ENCODE measurements at regions not wholly inside any gene's neighbourhood (a gene's known extent, or its start where the extent isn't known, plus 50 kb on each side); places are given as distances from the start of the nearest gene placed in this dataset.

GRCh38 chr10:105986486-105986885 is 1178.0 kb downstream of the SORCS1 start:
- no peak for DNase-seq (ENCODE audit: insufficient read length, low spot score)
- TF ChIP-seq CTCF (IDR thresholded peaks at IDR 0.05; ENCODE audit: insufficient read depth, missing control alignments): no peak
- FAIRE-seq: no peak

- no peak for FAIRE-seq
- no peak for DNase-seq (ENCODE audit: insufficient read length, low spot score)
- no peak for TF ChIP-seq CTCF (IDR thresholded peaks at IDR 0.05; ENCODE audit: insufficient read depth, missing control alignments)
Observed at GRCh38 chr10:105982735-105983134, 1181.8 kb downstream of the SORCS1 start.

GRCh38 chr10:105981679-105982078 is 1182.8 kb downstream of the SORCS1 start:
- FAIRE-seq: no peak
- no peak for TF ChIP-seq CTCF (IDR thresholded peaks at IDR 0.05; ENCODE audit: insufficient read depth, missing control alignments)
- no peak for DNase-seq (ENCODE audit: insufficient read length, low spot score)

- DNase-seq (ENCODE audit: insufficient read length, low spot score) (no peak), FAIRE-seq (no peak)
- peak; percentile 62 for TF ChIP-seq CTCF (IDR thresholded peaks at IDR 0.05; ENCODE audit: insufficient read depth, missing control alignments)
Observed at GRCh38 chr10:105974803-105975456, 1189.6 kb downstream of the SORCS1 start.

- no peak for TF ChIP-seq CTCF (IDR thresholded peaks at IDR 0.05; ENCODE audit: insufficient read depth, missing control alignments)
- FAIRE-seq (no peak), DNase-seq (ENCODE audit: insufficient read length, low spot score) (no peak)
Observed at GRCh38 chr10:105973902-105974301, 1190.6 kb downstream of the SORCS1 start.

GRCh38 chr10:105973360-105973759 is 1191.1 kb downstream of the SORCS1 start:
- no peak for FAIRE-seq
- no peak for DNase-seq (ENCODE audit: insufficient read length, low spot score)
- TF ChIP-seq CTCF (IDR thresholded peaks at IDR 0.05; ENCODE audit: insufficient read depth, missing control alignments): no peak

GRCh38 chr10:105971460-105971859 is 1193.0 kb downstream of the SORCS1 start:
- DNase-seq (ENCODE audit: insufficient read length, low spot score) (no peak), FAIRE-seq (no peak)
- no peak for TF ChIP-seq CTCF (IDR thresholded peaks at IDR 0.05; ENCODE audit: insufficient read depth, missing control alignments)
